ENCODE measurements at regions not wholly inside any gene's neighbourhood (a gene's known extent, or its start where the extent isn't known, plus 50 kb on each side); places are given as distances from the start of the nearest gene placed in this dataset.

- no peak for TF ChIP-seq FOS (IDR thresholded peaks at IDR 0.05; ENCODE audit: low read depth, low read length)
- TF ChIP-seq POLR2A (IDR thresholded peaks at IDR 0.05; ENCODE audit: low read depth, low read length), result no peak
- TF ChIP-seq MXI1 (IDR thresholded peaks at IDR 0.05; ENCODE audit: borderline replicate concordance, low read depth, low read length), result no peak
- no peak for TF ChIP-seq MAZ (IDR thresholded peaks at IDR 0.05; ENCODE audit: borderline replicate concordance, low read depth, low read length)
- no peak for TF ChIP-seq MAFK (IDR thresholded peaks at IDR 0.05; ENCODE audit: low read depth, low read length)
- no peak for TF ChIP-seq CEBPB (IDR thresholded peaks at IDR 0.05; ENCODE audit: low read depth, low read length)
- TF ChIP-seq NFE2L2 (IDR thresholded peaks at IDR 0.05; ENCODE audit: low read depth, low read length), result no peak
Observed at GRCh38 chr9:710951-711745, 130.3 kb upstream of the DMRT1 start (continued).

Measured in IMR-90 (cell line).